ENCODE measurements at regions not wholly inside any gene's neighbourhood (a gene's known extent, or its start where the extent isn't known, plus 50 kb on each side); places are given as distances from the start of the nearest gene placed in this dataset.

DNA sequence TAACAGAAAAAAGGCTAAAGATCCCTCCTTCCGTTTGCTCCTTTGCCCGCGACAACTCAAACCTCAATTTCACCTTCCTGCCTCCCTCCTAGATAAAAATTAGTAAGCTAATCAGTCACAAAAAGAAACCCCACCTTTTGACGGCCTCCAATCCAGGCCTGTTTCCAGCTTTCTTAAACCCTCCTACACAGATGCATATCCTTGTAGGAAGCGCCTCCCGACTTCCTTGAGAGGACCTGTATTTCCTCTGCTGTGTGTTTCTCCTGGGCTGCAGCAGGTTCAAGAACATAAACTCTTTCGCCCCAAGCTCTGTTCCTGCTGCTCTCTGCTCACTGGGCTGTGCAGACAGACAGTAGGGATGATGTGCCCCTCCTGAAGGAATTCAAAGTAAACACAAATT is 168.8 kb downstream of the CYYR1 start:
- H3K27me3 ChIP-seq (ENCODE audit: low read length), result no peaks in the 10 kb centered on the region
- H3K4me2 ChIP-seq (ENCODE audit: low read length), result no peak overlapping the region
- H3K36me3 ChIP-seq (ENCODE audit: low read depth, low read length), result no peaks in the 10 kb centered on the region
- ATAC-seq (no peak), DNase-seq (no peak)
- no peak overlapping the region for H3K27ac ChIP-seq (ENCODE audit: low read length)
- H3K4me3 ChIP-seq (ENCODE audit: low read length), result no peak overlapping the region
- no peaks in the 10 kb centered on the region for H3K79me2 ChIP-seq (ENCODE audit: low read length)
- POLR2A ChIA-PET (ENCODE audit: unreplicated experiment), result no interaction called here
- intact Hi-C loops (cut with micrococcal nuclease), result no loop called here
- H3K9me2 ChIP-seq (replicated peaks; ENCODE audit: low read length), result no peaks in the 10 kb centered on the region
- H4K20me1 ChIP-seq (ENCODE audit: low read length), result no peaks in the 10 kb centered on the region
- H3F3A ChIP-seq (ENCODE audit: low read length, unreplicated experiment), result no peaks in the 10 kb centered on the region
- TF ChIP-seq EZH2phosphoT487 (IDR thresholded peaks at IDR 0.05; ENCODE audit: borderline replicate concordance, low read length) (no peak), EZH2 (IDR thresholded peaks at IDR 0.05; ENCODE audit: low read length, unreplicated experiment) (no peak)
- TF ChIP-seq, protein P1, sequence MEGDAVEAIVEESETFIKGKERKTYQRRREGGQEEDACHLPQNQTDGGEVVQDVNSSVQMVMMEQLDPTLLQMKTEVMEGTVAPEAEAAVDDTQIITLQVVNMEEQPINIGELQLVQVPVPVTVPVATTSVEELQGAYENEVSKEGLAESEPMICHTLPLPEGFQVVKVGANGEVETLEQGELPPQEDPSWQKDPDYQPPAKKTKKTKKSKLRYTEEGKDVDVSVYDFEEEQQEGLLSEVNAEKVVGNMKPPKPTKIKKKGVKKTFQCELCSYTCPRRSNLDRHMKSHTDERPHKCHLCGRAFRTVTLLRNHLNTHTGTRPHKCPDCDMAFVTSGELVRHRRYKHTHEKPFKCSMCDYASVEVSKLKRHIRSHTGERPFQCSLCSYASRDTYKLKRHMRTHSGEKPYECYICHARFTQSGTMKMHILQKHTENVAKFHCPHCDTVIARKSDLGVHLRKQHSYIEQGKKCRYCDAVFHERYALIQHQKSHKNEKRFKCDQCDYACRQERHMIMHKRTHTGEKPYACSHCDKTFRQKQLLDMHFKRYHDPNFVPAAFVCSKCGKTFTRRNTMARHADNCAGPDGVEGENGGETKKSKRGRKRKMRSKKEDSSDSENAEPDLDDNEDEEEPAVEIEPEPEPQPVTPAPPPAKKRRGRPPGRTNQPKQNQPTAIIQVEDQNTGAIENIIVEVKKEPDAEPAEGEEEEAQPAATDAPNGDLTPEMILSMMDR (conservative IDR thresholded peaks at IDR 0.05; ENCODE audit: low read depth, low read length), result no peak
- no peak overlapping the region for H3K9ac ChIP-seq (ENCODE audit: low read length)
- CTCF ChIA-PET, result no interaction called here
- H3K4me1 ChIP-seq (ENCODE audit: insufficient read depth, low read length), result peaks cover 21% of the 10 kb centered on the region
- H2AFZ ChIP-seq (ENCODE audit: low read length), result no peak overlapping the region
- BruUV-seq (replicated peaks), result no TSS peak
- no peaks in the 10 kb centered on the region for H3K9me3 ChIP-seq (ENCODE audit: low read length)

DNA sequence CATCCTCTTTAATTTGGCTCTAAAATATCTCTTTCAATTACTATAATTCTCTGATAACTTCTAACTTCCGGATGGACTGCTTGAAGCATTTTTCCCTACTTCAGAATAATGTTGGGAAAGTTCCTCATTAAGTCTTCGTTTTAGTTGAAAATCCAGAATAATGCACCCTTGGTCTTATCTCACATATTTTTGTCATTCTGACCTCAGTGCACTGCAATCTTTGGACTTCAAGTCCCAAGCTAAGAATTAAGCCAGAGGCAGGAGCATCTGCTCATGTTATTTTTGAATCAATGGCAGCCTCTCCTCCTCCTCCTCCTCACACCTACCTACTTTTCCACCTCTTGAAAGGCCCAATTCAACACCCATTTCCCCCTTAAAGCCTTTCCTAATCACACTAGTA is 169.8 kb downstream of the CYYR1 start:
- no TSS peak for BruUV-seq (replicated peaks)
- no peaks in the 10 kb centered on the region for H3F3A ChIP-seq (ENCODE audit: low read length, unreplicated experiment)
- H3K4me1 ChIP-seq (ENCODE audit: insufficient read depth, low read length), result peaks cover 21% of the 10 kb centered on the region
- no peak overlapping the region for H3K4me2 ChIP-seq (ENCODE audit: low read length)
- ATAC-seq, result no peak
- H4K20me1 ChIP-seq (ENCODE audit: low read length), result no peaks in the 10 kb centered on the region
- H3K36me3 ChIP-seq (ENCODE audit: low read depth, low read length), result no peaks in the 10 kb centered on the region
- intact Hi-C loops (cut with micrococcal nuclease), result no loop called here
- TF ChIP-seq, protein P1 (conservative IDR thresholded peaks at IDR 0.05; ENCODE audit: low read depth, low read length), result no peak
- TF ChIP-seq EZH2 (IDR thresholded peaks at IDR 0.05; ENCODE audit: low read length, unreplicated experiment), result no peak
- TF ChIP-seq EZH2phosphoT487 (IDR thresholded peaks at IDR 0.05; ENCODE audit: borderline replicate concordance, low read length), result no peak
- H3K9me2 ChIP-seq (replicated peaks; ENCODE audit: low read length), result no peaks in the 10 kb centered on the region
- no peak overlapping the region for H3K27ac ChIP-seq (ENCODE audit: low read length)
- H3K27me3 ChIP-seq (ENCODE audit: low read length), result no peaks in the 10 kb centered on the region
- H3K4me3 ChIP-seq (ENCODE audit: low read length), result no peak overlapping the region
- no peak overlapping the region for H3K9ac ChIP-seq (ENCODE audit: low read length)
- no peaks in the 10 kb centered on the region for H3K79me2 ChIP-seq (ENCODE audit: low read length)
- no peak for DNase-seq
- H2AFZ ChIP-seq (ENCODE audit: low read length), result no peak overlapping the region
- ChIA-PET POLR2A (ENCODE audit: unreplicated experiment) (no interaction called here), CTCF (no interaction called here)
- no peaks in the 10 kb centered on the region for H3K9me3 ChIP-seq (ENCODE audit: low read length)

DNA sequence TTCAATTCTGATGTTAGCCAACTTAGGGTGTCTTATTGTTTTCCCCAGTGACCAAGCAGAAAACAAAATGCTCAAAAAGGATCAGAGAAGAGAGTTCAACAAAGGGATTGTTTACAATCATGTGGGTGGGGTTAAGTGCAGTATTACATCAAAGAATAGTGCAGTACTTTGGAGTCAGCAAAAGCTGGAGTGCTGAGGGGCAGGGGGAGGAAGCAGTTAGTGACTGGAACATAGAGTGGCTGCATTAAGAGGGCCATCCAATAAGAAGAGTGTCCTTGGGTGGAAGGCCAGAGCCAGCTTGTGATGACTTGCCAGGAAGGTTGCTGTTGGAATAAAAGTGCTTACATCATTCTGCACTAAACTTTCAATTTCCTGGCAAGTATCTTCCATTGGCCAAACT is 175.5 kb downstream of the CYYR1 start:
- H3K27me3 ChIP-seq (ENCODE audit: low read length), result no peaks in the 10 kb centered on the region
- no peak for DNase-seq
- TF ChIP-seq, protein P1 (conservative IDR thresholded peaks at IDR 0.05; ENCODE audit: low read depth, low read length), result no peak
- no peak for TF ChIP-seq EZH2 (IDR thresholded peaks at IDR 0.05; ENCODE audit: low read length, unreplicated experiment)
- TF ChIP-seq EZH2phosphoT487 (IDR thresholded peaks at IDR 0.05; ENCODE audit: borderline replicate concordance, low read length), result no peak
- H4K20me1 ChIP-seq (ENCODE audit: low read length), result no peaks in the 10 kb centered on the region
- ATAC-seq, result no peak
- H3K9me3 ChIP-seq (ENCODE audit: low read length), result no peaks in the 10 kb centered on the region
- no TSS peak for BruUV-seq (replicated peaks)
- no peaks in the 10 kb centered on the region for H3K9me2 ChIP-seq (replicated peaks; ENCODE audit: low read length)
- POLR2A ChIA-PET (ENCODE audit: unreplicated experiment), result no interaction called here
- no peak overlapping the region for H3K27ac ChIP-seq (ENCODE audit: low read length)
- H3F3A ChIP-seq (ENCODE audit: low read length, unreplicated experiment), result no peaks in the 10 kb centered on the region
- intact Hi-C loops (cut with micrococcal nuclease), result no loop called here
- CTCF ChIA-PET, result no interaction called here
- H3K4me2 ChIP-seq (ENCODE audit: low read length), result no peak overlapping the region
- H3K79me2 ChIP-seq (ENCODE audit: low read length), result no peaks in the 10 kb centered on the region
- no peak overlapping the region for H3K4me3 ChIP-seq (ENCODE audit: low read length)
- no peak overlapping the region for H3K9ac ChIP-seq (ENCODE audit: low read length)
- no peaks in the 10 kb centered on the region for H3K4me1 ChIP-seq (ENCODE audit: insufficient read depth, low read length)
- H2AFZ ChIP-seq (ENCODE audit: low read length), result no peak overlapping the region
- H3K36me3 ChIP-seq (ENCODE audit: low read depth, low read length), result no peaks in the 10 kb centered on the region
